ENCODE measurements at regions not wholly inside any gene's neighbourhood (a gene's known extent, or its start where the extent isn't known, plus 50 kb on each side); places are given as distances from the start of the nearest gene placed in this dataset.

GRCh38 chr10:3693698-3694080 is 91.3 kb downstream of the KLF6 start:
- no peak for TF ChIP-seq POLR2AphosphoS5 (IDR thresholded peaks at IDR 0.05; ENCODE audit: insufficient read depth in 1 of 2, low read depth in 1 of 2)
- TF ChIP-seq, protein P1, sequence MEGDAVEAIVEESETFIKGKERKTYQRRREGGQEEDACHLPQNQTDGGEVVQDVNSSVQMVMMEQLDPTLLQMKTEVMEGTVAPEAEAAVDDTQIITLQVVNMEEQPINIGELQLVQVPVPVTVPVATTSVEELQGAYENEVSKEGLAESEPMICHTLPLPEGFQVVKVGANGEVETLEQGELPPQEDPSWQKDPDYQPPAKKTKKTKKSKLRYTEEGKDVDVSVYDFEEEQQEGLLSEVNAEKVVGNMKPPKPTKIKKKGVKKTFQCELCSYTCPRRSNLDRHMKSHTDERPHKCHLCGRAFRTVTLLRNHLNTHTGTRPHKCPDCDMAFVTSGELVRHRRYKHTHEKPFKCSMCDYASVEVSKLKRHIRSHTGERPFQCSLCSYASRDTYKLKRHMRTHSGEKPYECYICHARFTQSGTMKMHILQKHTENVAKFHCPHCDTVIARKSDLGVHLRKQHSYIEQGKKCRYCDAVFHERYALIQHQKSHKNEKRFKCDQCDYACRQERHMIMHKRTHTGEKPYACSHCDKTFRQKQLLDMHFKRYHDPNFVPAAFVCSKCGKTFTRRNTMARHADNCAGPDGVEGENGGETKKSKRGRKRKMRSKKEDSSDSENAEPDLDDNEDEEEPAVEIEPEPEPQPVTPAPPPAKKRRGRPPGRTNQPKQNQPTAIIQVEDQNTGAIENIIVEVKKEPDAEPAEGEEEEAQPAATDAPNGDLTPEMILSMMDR (IDR thresholded peaks at IDR 0.05) = no peak

All from vagina (tissue), 2 donors.